Left cardiac atrium (tissue), 4 donors: ENCODE measurements at regions not wholly inside any gene's neighbourhood (a gene's known extent, or its start where the extent isn't known, plus 50 kb on each side); places are given as distances from the start of the nearest gene placed in this dataset.
"Not testable (repeated sequence)": the region's sequence is repeated elsewhere in the genome, so short reads cannot be mapped to it uniquely, and the experiment has no call there.

ENCODE experiments used
- ATAC-seq, 2 donors: fragments of 200-7000 bp; cut with Tn5 transposase; one replicate each; pipeline ENCODE4 v1.9.1; 2020; ENCODE audit warnings: mild to moderate bottlenecking in 2 of 2, moderate library complexity in 2 of 2
- DNase-seq: peaks from one replicate; pipeline ENCODE4 v3.0.0-alpha.2; 2020
- intact Hi-C, 2 donors: fragments of 100-400 bp; cut with DNase I; formaldehyde crosslinking; loops; one replicate each; pipeline versions ENCODE4 v1.14.1 to v1.15.1; 2022 to 2023
- donor health status: DM: no; HTN: yes; CAD: no.
- donor health status: DM: no; HTN: yes; CAD: no; lungs with severe emphysema.
- donor health status: DM: yes; HTN: yes; CAD: no.
- donor health status: Dilated cardiomyopathy.

- DNase-seq, result no peak
- peak in 1 of 2 donors; percentile 53 for ATAC-seq
- intact Hi-C loops, result no loop called here
Observed at GRCh38 chr1:222420633-222421032, 127.3 kb downstream of the HHIPL2 start.

GRCh38 chr1:222418654-222419053 lies 129.2 kb downstream of the HHIPL2 start:
- ATAC-seq (no peak), DNase-seq (no peak)
- intact Hi-C loops, result no loop called here

- ATAC-seq, result no peak
- no peak for DNase-seq
- intact Hi-C loops, result no loop called here
Observed at GRCh38 chr1:222417264-222417663, 130.6 kb downstream of the HHIPL2 start.

- intact Hi-C loops, result no loop called here
- ATAC-seq (no peak), DNase-seq (no peak)
Observed at GRCh38 chr1:222416001-222416791, 131.7 kb downstream of the HHIPL2 start.

- no peak for ATAC-seq
- intact Hi-C loops, result no loop called here
- DNase-seq, result no peak
Observed at GRCh38 chr1:222415441-222415840, 132.5 kb downstream of the HHIPL2 start.

- intact Hi-C loops, result no loop called here
- no peak for ATAC-seq
Observed at GRCh38 chr1:222413991-222414549, 133.8 kb downstream of the HHIPL2 start.

GRCh38 chr1:222413436-222413835 lies 134.5 kb downstream of the HHIPL2 start:
- intact Hi-C loops, result no loop called here
- ATAC-seq, result no peak
- no peak for DNase-seq

More at GRCh38 chr1:222413991-222414549, 133.8 kb downstream of the HHIPL2 start:
- no peak for DNase-seq

- ATAC-seq, result no peak
- intact Hi-C loops, result no loop called here
- DNase-seq, result no peak
Observed at GRCh38 chr1:222404710-222405109, 143.2 kb downstream of the HHIPL2 start.

- DNase-seq (no peak), ATAC-seq (no peak)
- intact Hi-C loops, result no loop called here
Observed at GRCh38 chr1:222399197-222399596, 148.7 kb downstream of the HHIPL2 start.

GRCh38 chr1:222394224-222394623 lies 153.7 kb downstream of the HHIPL2 start:
- ATAC-seq (no peak), DNase-seq (no peak)
- intact Hi-C loops, result no loop called here

- ATAC-seq (no peak), DNase-seq (no peak)
- intact Hi-C loops, result no loop called here
Observed at GRCh38 chr1:222392556-222392955, 155.3 kb downstream of the HHIPL2 start.

GRCh38 chr1:222390181-222390580 lies 157.7 kb downstream of the HHIPL2 start:
- ATAC-seq (no peak), DNase-seq (no peak)
- intact Hi-C loops, result no loop called here

- DNase-seq (no peak), ATAC-seq (no peak)
- intact Hi-C loops, result no loop called here
Observed at GRCh38 chr1:222387007-222387814, 160.7 kb downstream of the HHIPL2 start.

GRCh38 chr1:222385955-222386354 lies 161.9 kb downstream of the HHIPL2 start:
- intact Hi-C loops, result no loop called here

GRCh38 chr1:222385262-222385661 lies 162.6 kb downstream of the HHIPL2 start:
- no peak for DNase-seq
- ATAC-seq, result no peak
- intact Hi-C loops, result no loop called here

More at GRCh38 chr1:222385955-222386354, 161.9 kb downstream of the HHIPL2 start:
- ATAC-seq (no peak), DNase-seq (no peak)

- ATAC-seq, result no peak
- no peak for DNase-seq
- intact Hi-C loops, result no loop called here
Observed at GRCh38 chr1:222384531-222384930, 163.4 kb downstream of the HHIPL2 start.

- intact Hi-C loops, result no loop called here
- ATAC-seq, result no peak
- no peak for DNase-seq
Observed at GRCh38 chr1:222382171-222382570, 165.7 kb downstream of the HHIPL2 start.

GRCh38 chr1:222377428-222378088 lies 170.3 kb downstream of the HHIPL2 start:
- ATAC-seq, result no peak
- DNase-seq, result no peak
- intact Hi-C loops, result no loop called here

GRCh38 chr1:222376791-222377190 lies 171.1 kb downstream of the HHIPL2 start:
- ATAC-seq, intact Hi-C loops, DNase-seq: not testable (repeated sequence)

- DNase-seq (no peak), ATAC-seq (no peak)
- intact Hi-C loops, result no loop called here
Observed at GRCh38 chr1:222375701-222376100, 172.2 kb downstream of the HHIPL2 start.
